Liver (tissue), 8 donors: ENCODE measurements at regions not wholly inside any gene's neighbourhood (a gene's known extent, or its start where the extent isn't known, plus 50 kb on each side); places are given as distances from the start of the nearest gene placed in this dataset.

ENCODE experiments used
- DNase-seq: peaks from one replicate; pipeline ENCODE4 v3.0.0-alpha.2; 2017; ENCODE audit warnings: low spot score
- H3K27ac ChIP-seq, 2 donors: one replicate each; pipeline ENCODE4 v1.7.0; 2013; ENCODE audit warnings: inconsistent platforms in 2 of 2, low read length in 2 of 2, control low read depth in 1 of 2, low read depth in 1 of 2, mild to moderate bottlenecking in 1 of 2
- H3K27me3 ChIP-seq, 4 donors: one replicate each; pipeline versions ENCODE4 v1.6.1 to v1.7.0; 2013; ENCODE audit warnings: low read length in 3 of 4, inconsistent platforms in 1 of 4, mild to moderate bottlenecking in 1 of 4, moderate library complexity in 1 of 4; ENCODE audit not compliant: control insufficient read depth in 4 of 4, insufficient read depth in 4 of 4
- H3K36me3 ChIP-seq, 4 donors: one replicate each; pipeline versions ENCODE4 v1.6.1 to v1.7.0; 2013; ENCODE audit warnings: low read length in 3 of 4, mild to moderate bottlenecking in 3 of 4, low read depth in 1 of 4, moderate library complexity in 1 of 4; ENCODE audit not compliant: control insufficient read depth in 4 of 4, insufficient read depth in 3 of 4
- H3K4me1 ChIP-seq, 4 donors: one replicate each; pipeline versions ENCODE4 v1.6.1 to v1.7.0; 2013; ENCODE audit warnings: low read length in 3 of 4, mild to moderate bottlenecking in 3 of 4, moderate library complexity in 1 of 4; ENCODE audit not compliant: control insufficient read depth in 4 of 4, insufficient read depth in 4 of 4
- H3K4me3 ChIP-seq, 3 donors: one replicate each; pipeline versions ENCODE4 v1.6.1 to v1.7.0; 2013; ENCODE audit warnings: low read length in 3 of 3, control low read depth in 1 of 3, low read depth in 1 of 3, mild to moderate bottlenecking in 1 of 3
- H3K9ac ChIP-seq, 2 donors: one replicate each; pipeline ENCODE4 v1.7.0; 2013; ENCODE audit warnings: low read length in 2 of 2, mild to moderate bottlenecking in 2 of 2, moderate library complexity in 2 of 2, control low read depth in 1 of 2, low read depth in 1 of 2
- H3K9me3 ChIP-seq, 4 donors: one replicate each; pipeline versions ENCODE4 v1.6.1 to v1.7.0; 2013; ENCODE audit warnings: low read length in 3 of 4; ENCODE audit not compliant: control insufficient read depth in 4 of 4
- CTCF ChIP-seq: fragments of 150-350 bp; IDR thresholded peaks from 2 replicates; pipeline ENCODE4 v1.5.1; 2017; ENCODE audit warnings: improper control_type of control experiment, low read depth, low read length; ENCODE audit not compliant: missing input control
- EGR1 ChIP-seq, 2 donors: IDR thresholded peaks; 2 replicates each; pipeline ENCODE4 v1.6.1; 2016 to 2018; ENCODE audit warnings: antibody characterized with exemption in 2 of 2, low read depth in 2 of 2
- FOXA1 ChIP-seq: IDR thresholded peaks from 2 replicates; pipeline ENCODE4 v1.6.1; 2016; ENCODE audit warnings: antibody characterized with exemption
- FOXA2 ChIP-seq: IDR thresholded peaks from 2 replicates; pipeline ENCODE4 v1.6.1; 2016; ENCODE audit warnings: antibody characterized with exemption
- GABPA ChIP-seq, 2 donors: IDR thresholded peaks in 1 of 2; conservative IDR thresholded peaks in 1 of 2; 2 replicates each; pipeline ENCODE4 v1.6.1; 2016; ENCODE audit warnings: antibody characterized with exemption in 2 of 2, mild to moderate bottlenecking in 1 of 2, moderate library complexity in 1 of 2
- HNF4A ChIP-seq, 2 donors: conservative IDR thresholded peaks; 2 replicates each; pipeline ENCODE4 v1.6.1; 2016; ENCODE audit warnings: antibody characterized with exemption in 2 of 2, mild to moderate bottlenecking in 2 of 2
- HNF4G ChIP-seq: IDR thresholded peaks from 2 replicates; pipeline ENCODE4 v1.6.1; 2016; ENCODE audit warnings: antibody characterized with exemption
- JUND ChIP-seq, 2 donors: IDR thresholded peaks; 2 replicates each; pipeline ENCODE4 v1.6.1; 2016; ENCODE audit warnings: antibody characterized with exemption in 2 of 2
- MAX ChIP-seq: IDR thresholded peaks from 2 replicates; pipeline ENCODE4 v1.6.1; 2016; ENCODE audit warnings: antibody characterized with exemption
- NR2F2 ChIP-seq: IDR thresholded peaks from 2 replicates; pipeline ENCODE4 v1.6.1; 2016; ENCODE audit warnings: antibody characterized with exemption
- RAD21 ChIP-seq, 2 donors: IDR thresholded peaks; 2 replicates each; pipeline ENCODE4 v1.6.1; 2016; ENCODE audit warnings: antibody characterized with exemption in 2 of 2, mild to moderate bottlenecking in 2 of 2
- REST ChIP-seq: IDR thresholded peaks from 2 replicates; pipeline ENCODE4 v1.6.1; 2016; ENCODE audit warnings: antibody characterized with exemption, mild to moderate bottlenecking
- RXRA ChIP-seq, 2 donors: IDR thresholded peaks; 2 replicates each; pipeline ENCODE4 v1.6.1; 2017 to 2018; ENCODE audit warnings: antibody characterized with exemption in 2 of 2, mild to moderate bottlenecking in 1 of 2
- SP1 ChIP-seq: IDR thresholded peaks from 2 replicates; pipeline ENCODE4 v1.6.1; 2018; ENCODE audit warnings: antibody characterized with exemption, mild to moderate bottlenecking
- TAF1 ChIP-seq: conservative IDR thresholded peaks from 2 replicates; pipeline ENCODE4 v1.6.1; 2016; ENCODE audit warnings: antibody characterized with exemption, mild to moderate bottlenecking
- YY1 ChIP-seq: IDR thresholded peaks from 2 replicates; pipeline ENCODE4 v1.6.1; 2016; ENCODE audit warnings: antibody characterized with exemption, mild to moderate bottlenecking
- WGBS: extraction: QIAGEN DNeasy Blood & Tissue Kit; methylation state at CpG from one replicate; pipeline ENCODE4 v1.1.7; 2013; 5-methylcytosine and 5-hydroxymethylcytosine counted together
- TF ChIP-seq, protein P1 (sequence below): IDR thresholded peaks from 2 replicates; pipeline ENCODE4 v1.6.1; 2016; ENCODE audit warnings: antibody characterized with exemption
- TF ChIP-seq, protein P2 (sequence below): IDR thresholded peaks from 2 replicates; pipeline ENCODE4 v1.6.1; 2016; ENCODE audit warnings: antibody characterized with exemption
- donor health status: healthy.
- donor health status: healthy.
- donor health status: healthy.
- donor health status: healthy.
- donor health status: healthy.

- TF ChIP-seq FOXA1, result no peak
- no peak for TF ChIP-seq HNF4G
- no peak for TF ChIP-seq NR2F2
- TF ChIP-seq RAD21 (IDR thresholded peaks at IDR 0.05), result no peak
- no peak for TF ChIP-seq EGR1 (IDR thresholded peaks at IDR 0.05; ENCODE audit: low read depth in 2 of 2)
- TF ChIP-seq RXRA (IDR thresholded peaks at IDR 0.05), result no peak
- no peak for TF ChIP-seq YY1
- no peak for TF ChIP-seq FOXA2
- TF ChIP-seq, protein P1, sequence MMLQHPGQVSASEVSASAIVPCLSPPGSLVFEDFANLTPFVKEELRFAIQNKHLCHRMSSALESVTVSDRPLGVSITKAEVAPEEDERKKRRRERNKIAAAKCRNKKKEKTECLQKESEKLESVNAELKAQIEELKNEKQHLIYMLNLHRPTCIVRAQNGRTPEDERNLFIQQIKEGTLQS, result no peak
- no peak for TF ChIP-seq MAX
- no peak for TF ChIP-seq GABPA (IDR thresholded peaks at IDR 0.05 in 1 of 2, conservative IDR thresholded peaks at IDR 0.05 in 1 of 2)
- TF ChIP-seq TAF1, result no peak
- no peak for TF ChIP-seq JUND (IDR thresholded peaks at IDR 0.05)
- no peak for TF ChIP-seq SP1
- no peak for TF ChIP-seq HNF4A (conservative IDR thresholded peaks at IDR 0.05)
- no peak for TF ChIP-seq REST
- TF ChIP-seq, protein P2, sequence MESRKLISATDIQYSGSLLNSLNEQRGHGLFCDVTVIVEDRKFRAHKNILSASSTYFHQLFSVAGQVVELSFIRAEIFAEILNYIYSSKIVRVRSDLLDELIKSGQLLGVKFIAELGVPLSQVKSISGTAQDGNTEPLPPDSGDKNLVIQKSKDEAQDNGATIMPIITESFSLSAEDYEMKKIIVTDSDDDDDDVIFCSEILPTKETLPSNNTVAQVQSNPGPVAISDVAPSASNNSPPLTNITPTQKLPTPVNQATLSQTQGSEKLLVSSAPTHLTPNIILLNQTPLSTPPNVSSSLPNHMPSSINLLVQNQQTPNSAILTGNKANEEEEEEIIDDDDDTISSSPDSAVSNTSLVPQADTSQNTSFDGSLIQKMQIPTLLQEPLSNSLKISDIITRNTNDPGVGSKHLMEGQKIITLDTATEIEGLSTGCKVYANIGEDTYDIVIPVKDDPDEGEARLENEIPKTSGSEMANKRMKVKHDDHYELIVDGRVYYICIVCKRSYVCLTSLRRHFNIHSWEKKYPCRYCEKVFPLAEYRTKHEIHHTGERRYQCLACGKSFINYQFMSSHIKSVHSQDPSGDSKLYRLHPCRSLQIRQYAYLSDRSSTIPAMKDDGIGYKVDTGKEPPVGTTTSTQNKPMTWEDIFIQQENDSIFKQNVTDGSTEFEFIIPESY, result no peak
- Histone ChIP-seq H3K9ac (no peak overlapping the region), H3K27me3 (no peaks in the 10 kb centered on the region), H3K36me3 (peaks cover 0 to 1% (median 0%) of the 10 kb centered on the region in 4 donors), H3K4me3 (no peak overlapping the region), H3K27ac (no peak overlapping the region), H3K4me1 (no peaks in the 10 kb centered on the region), H3K9me3 (no peaks in the 10 kb centered on the region)
- no peak for DNase-seq
- 68% methylated on average over 4 of the region's 4 CpGs for WGBS
Measured at GRCh38 chr3:76644305-76644675, 395.6 kb upstream of the ROBO2 start.

GRCh38 chr3:76645724-76646123, 394.2 kb upstream of the ROBO2 start:
- H3K9me3 ChIP-seq, result no peaks in the 10 kb centered on the region
- H3K36me3 ChIP-seq, result peaks cover 0 to 1% (median 0%) of the 10 kb centered on the region in 4 donors
- no peak overlapping the region for H3K4me3 ChIP-seq
- H3K4me1 ChIP-seq, result no peaks in the 10 kb centered on the region
- H3K9ac ChIP-seq, result no peak overlapping the region
- DNase-seq, result no peak
- H3K27ac ChIP-seq, result no peak overlapping the region
- H3K27me3 ChIP-seq, result no peaks in the 10 kb centered on the region
- 89% methylated on average over 2 of the region's 2 CpGs for WGBS
- TF ChIP-seq REST (no peak), FOXA2 (no peak), CTCF (no peak), EGR1 (IDR thresholded peaks at IDR 0.05; ENCODE audit: low read depth in 2 of 2) (no peak), SP1 (no peak), HNF4G (no peak), GABPA (IDR thresholded peaks at IDR 0.05 in 1 of 2, conservative IDR thresholded peaks at IDR 0.05 in 1 of 2) (no peak), JUND (IDR thresholded peaks at IDR 0.05) (no peak), YY1 (no peak), MAX (no peak)
- TF ChIP-seq, protein P1, result no peak
- TF ChIP-seq, protein P2, result no peak
